MM.1S (cell line): ENCODE measurements at regions not wholly inside any gene's neighbourhood (a gene's known extent, or its start where the extent isn't known, plus 50 kb on each side); places are given as distances from the start of the nearest gene placed in this dataset.
"Not testable (repeated sequence)": the region's sequence is repeated elsewhere in the genome, so short reads cannot be mapped to it uniquely, and the experiment has no call there.

Experiments used
- CTCF ChIP-seq: fragments of 300-600 bp; sonication (generic); IDR thresholded peaks from 2 replicates; pipeline ENCODE4 v1.5.1; 2016; ENCODE audit warnings: antibody characterized with exemption, low read length, mixed read lengths
- EZH2 ChIP-seq: fragments of 300-600 bp; sonication (generic); optimal IDR thresholded peaks from 2 replicates; pipeline ENCODE3; 2017; ENCODE audit warnings: low read depth, mild to moderate bottlenecking, antibody characterized with exemption, low read length, mixed read lengths
- EZH2phosphoT487 ChIP-seq: fragments of 300-600 bp; sonication (generic); IDR thresholded peaks from 2 replicates; pipeline ENCODE4 v1.6.1; 2018; ENCODE audit warnings: antibody characterized with exemption, low read length

- not testable (repeated sequence) for TF ChIP-seq CTCF, EZH2, EZH2phosphoT487
Observed at GRCh38 chr13:71184583-71184982, 682.4 kb downstream of the DACH1 start.
